ENCODE measurements at regions not wholly inside any gene's neighbourhood (a gene's known extent, or its start where the extent isn't known, plus 50 kb on each side); places are given as distances from the start of the nearest gene placed in this dataset.

DNA sequence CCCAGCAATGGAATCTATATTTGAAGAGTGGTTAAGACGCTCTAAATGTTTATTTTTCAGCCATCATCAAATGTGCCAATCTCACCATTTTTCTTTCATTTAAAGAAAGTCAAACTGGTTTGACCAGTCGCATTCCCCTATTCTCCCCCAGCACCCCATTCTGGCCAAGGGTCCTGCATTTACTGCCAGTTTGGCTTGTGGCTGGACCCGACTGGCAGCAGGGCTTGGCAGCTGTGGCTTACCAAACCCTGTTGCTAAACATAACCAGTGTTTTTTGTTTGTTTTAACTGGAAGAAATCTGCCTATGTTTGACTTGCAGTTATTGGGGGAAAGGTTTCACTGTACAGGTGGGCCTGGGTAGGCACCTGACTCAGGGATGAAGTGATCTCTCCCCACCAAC, 116.3 kb downstream of the CYP26A1 start:
- H3K27me3 Mint-ChIP-seq = peaks cover 20% of the 10 kb centered on the region
- CTCF ChIA-PET = no interaction called here
- ATAC-seq = no peak

DNA sequence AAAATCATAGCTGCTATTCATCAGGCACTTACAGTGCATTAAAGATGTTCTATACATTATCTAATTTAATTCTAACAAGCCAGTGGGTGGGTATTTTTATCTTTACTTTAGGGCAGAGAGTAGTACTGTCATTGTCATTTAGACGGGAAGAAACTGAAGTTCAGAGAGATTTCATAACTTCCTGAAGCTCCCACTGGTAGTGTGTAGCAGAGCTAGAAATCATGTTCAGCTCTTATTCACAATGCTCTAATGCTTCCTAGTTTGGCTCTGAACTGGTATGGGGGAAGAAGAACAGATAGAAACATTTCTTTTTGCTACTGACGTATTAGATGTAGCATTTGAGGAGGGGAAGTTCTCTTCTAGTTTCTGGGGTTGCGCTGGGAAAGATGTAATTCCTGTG, 116.7 kb downstream of the CYP26A1 start:
- H3K27me3 Mint-ChIP-seq = peaks cover 18% of the 10 kb centered on the region
- ATAC-seq = no peak
- no peak for DNase-seq
- no peaks in the 10 kb centered on the region for H3K4me1 Mint-ChIP-seq
- H3K9me3 Mint-ChIP-seq (ENCODE audit: low read depth) = no peaks in the 10 kb centered on the region
- H3K36me3 Mint-ChIP-seq = no peaks in the 10 kb centered on the region
- H3K4me3 Mint-ChIP-seq = no peak overlapping the region
- H3K27ac Mint-ChIP-seq = no peak overlapping the region
- CTCF ChIA-PET = no interaction called here

More for the DNA sequence above, 116.3 kb downstream of the CYP26A1 start:
- Mint-ChIP-seq H3K27ac (no peak overlapping the region), H3K4me3 (no peak overlapping the region), H3K36me3 (no peaks in the 10 kb centered on the region), H3K9me3 (ENCODE audit: low read depth) (no peaks in the 10 kb centered on the region), H3K4me1 (no peaks in the 10 kb centered on the region)
- no peak for DNase-seq

DNA sequence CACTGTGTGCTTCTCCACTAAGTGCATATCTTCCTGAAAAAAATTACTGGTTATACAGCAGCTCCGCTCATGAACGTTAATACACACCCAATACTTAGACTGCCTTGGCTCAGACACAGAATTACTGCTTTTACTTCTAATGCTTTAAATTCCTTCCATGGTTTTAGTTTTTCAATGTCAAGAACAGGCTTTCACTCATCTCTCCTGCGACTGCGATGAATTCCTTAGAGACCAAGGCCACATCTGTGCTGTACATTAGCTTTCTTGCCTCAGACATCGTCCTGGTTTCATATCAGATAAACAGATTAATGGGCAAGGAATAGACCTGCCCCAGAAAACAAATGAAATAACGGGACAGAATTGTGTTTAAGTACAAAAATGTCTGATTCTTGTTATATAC, 120.2 kb downstream of the CYP26A1 start:
- Mint-ChIP-seq H3K9me3 (ENCODE audit: low read depth) (no peaks in the 10 kb centered on the region), H3K36me3 (no peaks in the 10 kb centered on the region), H3K4me1 (peaks cover 2% of the 10 kb centered on the region), H3K4me3 (no peak overlapping the region), H3K27me3 (peaks cover 24% of the 10 kb centered on the region), H3K27ac (no peak overlapping the region)
- DNase-seq (no peak), ATAC-seq (no peak)
- CTCF ChIA-PET = no interaction called here

DNA sequence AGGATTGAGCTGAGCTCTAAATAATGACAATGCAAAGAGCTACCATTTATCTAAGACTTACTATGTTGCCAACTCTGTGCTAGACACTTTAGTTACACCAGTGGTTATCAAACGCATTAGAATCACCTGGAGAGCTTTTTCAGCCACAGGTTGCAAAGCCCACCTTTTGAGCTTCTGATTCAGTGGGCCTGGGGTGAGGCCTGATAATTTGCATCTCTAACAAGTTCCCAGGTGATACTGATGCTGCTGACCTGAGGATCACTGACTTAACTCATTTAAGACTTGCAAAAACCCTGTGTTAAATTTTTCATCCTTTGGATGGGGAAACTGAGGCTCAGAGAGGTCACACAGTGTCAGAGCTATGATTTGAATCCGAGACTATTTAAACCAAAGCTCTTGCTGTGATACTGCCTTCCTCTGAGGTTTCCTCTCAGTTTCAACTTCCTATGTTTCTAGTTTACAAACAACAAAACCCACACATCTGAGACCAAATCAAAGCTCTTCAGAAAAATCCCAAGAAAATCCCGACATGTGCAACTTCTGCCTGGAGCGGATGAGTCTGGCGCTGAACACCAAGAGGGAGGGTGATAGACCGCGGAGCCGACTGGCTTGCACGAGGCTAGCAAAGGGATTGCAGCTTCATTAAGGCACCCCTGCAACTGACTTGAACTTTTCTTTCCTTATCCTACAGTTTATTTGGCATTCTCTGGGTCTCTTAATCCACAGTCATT, 124.9 kb downstream of the CYP26A1 start:
- DNase-seq = no peak
- CTCF ChIA-PET = no interaction called here
- ATAC-seq = no peak
- Mint-ChIP-seq H3K36me3 (no peaks in the 10 kb centered on the region), H3K4me1 (peaks cover 4% of the 10 kb centered on the region), H3K27me3 (peaks cover 31% of the 10 kb centered on the region), H3K27ac (no peak overlapping the region), H3K9me3 (ENCODE audit: low read depth) (no peaks in the 10 kb centered on the region), H3K4me3 (no peak overlapping the region)

DNA sequence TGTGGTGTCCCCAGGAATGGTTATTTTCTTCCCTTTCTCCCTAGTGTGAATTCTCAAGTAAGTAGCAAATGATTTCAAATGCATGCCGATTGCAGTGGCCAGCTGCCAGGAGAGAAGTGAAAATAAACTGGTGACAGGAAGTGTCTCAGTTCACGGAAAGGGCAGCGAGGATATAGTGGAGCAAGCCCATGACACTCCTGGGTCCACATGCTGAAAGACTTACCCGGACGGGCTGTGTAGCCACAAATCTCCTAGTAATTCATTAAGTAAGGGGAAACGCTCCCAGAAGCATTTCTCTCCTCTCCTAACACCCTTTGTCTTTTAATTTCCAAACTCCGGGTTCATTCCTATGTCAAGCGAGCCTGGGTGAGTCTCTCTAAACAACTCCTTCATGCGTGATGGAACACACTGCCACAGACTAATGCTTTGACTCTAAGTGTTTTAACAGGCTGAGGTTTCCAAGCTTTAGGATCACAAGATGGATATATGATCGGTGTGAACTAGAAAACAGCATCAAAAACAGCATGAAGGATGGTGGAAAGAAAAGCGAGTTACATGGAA, 125.6 kb downstream of the CYP26A1 start:
- H3K4me1 Mint-ChIP-seq = peaks cover 4% of the 10 kb centered on the region
- no peaks in the 10 kb centered on the region for H3K9me3 Mint-ChIP-seq (ENCODE audit: low read depth)
- H3K4me3 Mint-ChIP-seq = no peak overlapping the region
- CTCF ChIA-PET = no interaction called here
- no peaks in the 10 kb centered on the region for H3K36me3 Mint-ChIP-seq
- H3K27ac Mint-ChIP-seq = no peak overlapping the region
- DNase-seq (no peak), ATAC-seq (no peak)
- peaks cover 30% of the 10 kb centered on the region for H3K27me3 Mint-ChIP-seq

DNA sequence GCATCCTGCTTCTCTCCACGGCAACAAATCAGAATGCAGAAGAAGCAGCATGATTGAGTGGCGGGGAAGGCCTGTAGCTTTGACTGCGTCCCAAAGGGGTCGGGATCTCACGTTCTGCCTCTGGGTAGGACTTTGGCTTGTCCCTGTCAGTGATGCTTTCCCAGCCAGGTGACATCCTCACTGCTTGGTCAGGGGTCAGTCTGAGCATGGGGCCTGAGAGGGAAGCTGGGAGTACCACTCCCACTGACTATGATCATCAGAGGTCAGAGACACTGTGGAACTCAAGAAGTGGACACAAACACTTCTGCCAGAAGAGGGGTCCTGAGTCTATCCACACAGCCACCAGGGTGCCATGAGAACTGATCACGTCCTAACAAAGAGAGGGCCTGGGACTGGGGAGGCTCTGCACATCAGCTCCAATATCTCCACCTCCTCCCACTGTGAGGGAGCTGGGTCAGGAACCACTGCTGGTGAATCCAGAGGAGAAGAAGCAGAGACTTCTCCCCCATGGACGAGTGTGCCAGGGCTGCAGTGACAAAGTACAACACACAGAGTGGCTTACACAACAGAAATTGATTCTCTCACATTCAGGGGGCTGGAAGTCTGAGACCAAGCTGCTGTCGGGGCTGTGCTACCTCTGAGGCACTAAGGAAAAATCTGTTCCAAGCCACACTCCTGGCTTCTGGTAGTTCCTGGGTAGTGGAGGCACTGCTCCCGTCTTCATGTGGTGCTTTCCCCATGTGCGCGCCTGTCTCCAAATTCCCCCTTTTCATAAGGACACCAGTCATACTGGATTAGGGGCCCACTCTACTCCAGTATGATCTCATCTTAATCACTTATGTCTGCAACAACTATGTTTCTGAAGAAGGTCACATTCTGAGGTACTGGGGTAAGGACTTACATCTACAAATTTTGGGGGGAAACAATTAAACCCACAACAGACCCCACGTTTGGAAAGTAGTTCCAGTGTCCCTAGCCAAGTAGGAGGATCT, 131.1 kb downstream of the CYP26A1 start:
- Mint-ChIP-seq H3K9me3 (ENCODE audit: low read depth) (no peaks in the 10 kb centered on the region), H3K27me3 (peaks cover 14% of the 10 kb centered on the region), H3K4me3 (no peak overlapping the region), H3K27ac (no peak overlapping the region), H3K36me3 (no peaks in the 10 kb centered on the region), H3K4me1 (no peaks in the 10 kb centered on the region)
- CTCF ChIA-PET = no interaction called here
- DNase-seq = no peak
- ATAC-seq = no peak

DNA sequence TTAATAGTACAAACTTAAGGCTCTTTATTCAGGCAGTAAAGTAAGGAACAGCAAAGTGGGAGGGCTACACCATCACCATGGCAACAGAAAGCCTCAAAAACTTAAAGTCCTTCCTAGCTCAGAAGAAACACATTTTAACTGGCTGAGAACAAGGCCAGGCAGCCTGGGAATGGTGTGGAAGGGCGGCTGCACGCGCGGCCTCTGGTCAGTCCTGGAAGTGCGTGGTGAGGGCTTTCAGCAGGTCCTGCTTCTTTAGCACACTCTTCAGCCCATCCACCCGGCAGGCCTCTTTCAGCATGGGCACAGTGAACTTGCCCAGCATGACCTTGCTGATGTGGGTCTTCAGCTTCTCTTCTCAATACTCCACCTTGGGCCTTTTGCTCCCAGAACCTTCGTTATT, 133.0 kb downstream of the CYP26A1 start:
- ATAC-seq (no peak), DNase-seq (no peak)
- CTCF ChIA-PET = no interaction called here
- H3K4me1 Mint-ChIP-seq = no peaks in the 10 kb centered on the region
- no peaks in the 10 kb centered on the region for H3K9me3 Mint-ChIP-seq (ENCODE audit: low read depth)
- no peak overlapping the region for H3K4me3 Mint-ChIP-seq
- H3K36me3 Mint-ChIP-seq = no peaks in the 10 kb centered on the region
- peaks cover 6% of the 10 kb centered on the region for H3K27me3 Mint-ChIP-seq
- no peak overlapping the region for H3K27ac Mint-ChIP-seq

DNA sequence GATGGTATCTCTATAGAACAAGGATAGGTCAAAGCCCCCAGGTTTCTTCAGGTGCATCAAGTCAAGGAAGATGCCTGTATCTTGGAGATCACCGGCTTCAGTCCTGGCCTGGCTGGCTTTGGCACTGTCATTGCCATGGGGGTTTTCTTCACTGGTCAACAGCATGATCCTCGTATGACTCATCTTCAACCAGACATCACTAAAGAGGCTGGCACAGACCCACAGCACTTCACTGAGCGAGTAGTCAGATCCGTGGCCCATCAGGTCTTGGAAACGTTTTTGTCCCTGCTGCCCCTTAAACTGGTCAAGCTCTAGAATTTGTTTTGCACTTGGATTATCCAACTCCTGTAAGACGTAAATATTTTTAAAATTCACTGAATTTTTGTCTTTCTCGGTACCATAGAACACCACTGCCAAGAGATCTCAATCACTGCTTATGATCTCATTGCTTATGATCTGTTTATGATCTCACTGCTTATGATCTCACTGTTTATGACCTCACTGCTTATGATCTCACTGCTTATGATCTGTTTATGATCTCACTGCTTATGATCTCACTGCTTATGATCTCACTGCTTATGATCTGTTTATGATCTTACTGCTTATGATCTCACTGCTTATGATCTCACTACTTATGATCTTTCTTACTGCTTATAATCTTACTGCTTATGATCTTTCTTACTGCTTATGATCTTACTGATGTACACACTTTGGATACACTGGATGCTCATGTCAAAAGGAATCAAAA, 135.2 kb downstream of the CYP26A1 start:
- Mint-ChIP-seq H3K4me3 (no peak overlapping the region), H3K36me3 (no peaks in the 10 kb centered on the region), H3K4me1 (no peaks in the 10 kb centered on the region), H3K27ac (no peak overlapping the region), H3K9me3 (ENCODE audit: low read depth) (no peaks in the 10 kb centered on the region), H3K27me3 (no peaks in the 10 kb centered on the region)
- DNase-seq = no peak
- CTCF ChIA-PET = no interaction called here
- no peak for ATAC-seq

DNA sequence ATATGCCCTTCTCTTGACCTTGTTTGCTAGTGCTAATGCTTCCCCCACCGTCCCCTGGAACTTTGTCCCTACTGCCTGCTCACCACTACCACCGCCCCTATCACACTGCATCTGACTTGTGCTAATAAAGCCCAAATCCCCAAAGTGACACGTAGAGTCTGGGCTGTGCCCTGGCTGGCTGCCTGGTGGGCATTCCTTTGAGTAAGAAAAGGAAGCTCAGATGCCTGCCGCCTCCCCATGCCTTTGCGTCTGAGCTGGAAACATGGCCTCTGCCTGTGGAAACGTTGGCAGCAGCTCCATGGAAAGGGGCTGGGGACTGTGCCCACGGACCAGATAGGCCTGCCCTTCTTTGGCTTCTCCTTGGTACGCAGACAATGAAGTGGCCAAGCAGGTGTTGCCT, 138.3 kb downstream of the CYP26A1 start:
- H3K27me3 Mint-ChIP-seq = peaks cover 6% of the 10 kb centered on the region
- H3K4me3 Mint-ChIP-seq = no peak overlapping the region
- DNase-seq (no peak), ATAC-seq (no peak)
- H3K4me1 Mint-ChIP-seq = no peaks in the 10 kb centered on the region
- H3K36me3 Mint-ChIP-seq = no peaks in the 10 kb centered on the region
- H3K27ac Mint-ChIP-seq = no peak overlapping the region
- H3K9me3 Mint-ChIP-seq (ENCODE audit: low read depth) = no peaks in the 10 kb centered on the region
- CTCF ChIA-PET = no interaction called here

DNA sequence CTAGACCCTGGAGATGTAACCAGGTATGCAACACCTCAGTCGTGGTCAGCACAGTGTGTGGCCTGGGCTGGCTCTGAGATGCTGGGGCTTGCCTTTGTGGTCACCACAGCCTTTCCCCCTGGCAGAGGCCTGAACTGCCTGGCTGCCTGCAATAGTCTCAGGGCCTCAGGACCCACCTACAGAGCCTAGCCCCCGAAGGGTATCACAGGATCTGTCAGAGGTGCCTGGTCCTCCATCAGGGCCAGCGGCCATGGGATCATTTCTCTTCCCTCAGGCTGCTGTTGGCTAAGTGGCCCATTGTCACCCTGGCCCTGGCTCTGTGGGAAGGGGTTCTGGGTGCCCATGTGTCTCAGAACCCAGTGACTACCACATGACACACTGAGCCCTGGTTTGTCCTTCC, 141.6 kb downstream of the CYP26A1 start:
- H3K27me3 Mint-ChIP-seq = peaks cover 19% of the 10 kb centered on the region
- H3K9me3 Mint-ChIP-seq (ENCODE audit: low read depth) = no peaks in the 10 kb centered on the region
- CTCF ChIA-PET = no interaction called here
- H3K27ac Mint-ChIP-seq = no peak overlapping the region
- no peaks in the 10 kb centered on the region for H3K36me3 Mint-ChIP-seq
- H3K4me3 Mint-ChIP-seq = no peak overlapping the region
- no peak for DNase-seq
- no peaks in the 10 kb centered on the region for H3K4me1 Mint-ChIP-seq
- no peak for ATAC-seq

DNA sequence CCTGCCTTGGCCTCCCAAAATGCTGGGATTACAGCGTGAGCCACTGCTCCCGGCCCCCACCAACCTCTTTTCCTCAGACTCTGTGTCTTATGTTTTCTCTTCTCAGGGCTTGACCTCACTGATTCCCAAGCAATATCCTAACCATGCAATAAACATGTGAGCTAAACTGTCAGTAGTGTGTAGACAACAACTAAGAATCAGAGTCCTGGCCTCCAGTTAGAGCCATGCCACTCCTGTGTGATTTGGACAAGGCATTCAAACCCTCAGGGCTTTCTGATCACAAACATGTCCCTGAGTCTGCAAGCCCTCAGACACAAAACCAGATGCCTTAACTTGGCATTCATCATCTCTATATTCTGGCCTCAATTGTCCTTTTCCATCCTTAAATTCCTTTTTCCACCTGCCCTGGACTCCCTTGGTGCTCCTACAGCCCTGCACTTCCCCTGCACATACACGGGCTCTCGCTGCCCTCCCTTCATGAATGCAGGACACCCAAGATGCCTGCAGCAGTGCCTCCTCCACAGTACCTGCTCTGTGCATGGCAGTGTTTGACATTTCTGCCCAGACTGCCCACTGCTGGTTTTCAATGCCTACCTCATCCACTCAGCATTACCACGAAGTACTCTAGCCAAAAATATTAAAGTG, 142.8 kb downstream of the CYP26A1 start:
- Mint-ChIP-seq H3K4me1 (no peaks in the 10 kb centered on the region), H3K36me3 (no peaks in the 10 kb centered on the region)
- CTCF ChIA-PET = no interaction called here

DNA sequence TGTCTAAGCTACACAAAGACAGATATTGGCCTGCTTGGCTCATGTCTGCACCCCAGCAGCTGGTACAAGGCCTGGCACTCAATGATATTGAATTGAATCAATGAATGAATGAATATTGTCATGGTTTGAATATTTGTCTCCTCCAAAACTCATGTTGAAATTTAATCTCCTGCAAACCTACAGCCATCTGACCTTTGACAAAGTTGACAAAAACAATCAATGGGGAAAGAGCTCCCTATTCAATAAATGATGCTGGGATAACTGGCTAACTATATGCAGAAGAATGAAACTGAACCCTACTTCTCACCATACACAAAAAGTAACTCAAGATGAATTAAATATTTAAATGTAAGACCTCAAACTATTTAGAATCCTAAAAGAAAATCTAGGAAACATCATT, 144.7 kb downstream of the CYP26A1 start:
- Mint-ChIP-seq H3K4me1 (no peaks in the 10 kb centered on the region), H3K36me3 (no peaks in the 10 kb centered on the region)

More for the DNA sequence above, 142.8 kb downstream of the CYP26A1 start:
- no peak for ATAC-seq
- no peak overlapping the region for H3K27ac Mint-ChIP-seq
- H3K27me3 Mint-ChIP-seq = peaks cover 19% of the 10 kb centered on the region
- no peak for DNase-seq
- no peaks in the 10 kb centered on the region for H3K9me3 Mint-ChIP-seq (ENCODE audit: low read depth)
- no peak overlapping the region for H3K4me3 Mint-ChIP-seq

DNA sequence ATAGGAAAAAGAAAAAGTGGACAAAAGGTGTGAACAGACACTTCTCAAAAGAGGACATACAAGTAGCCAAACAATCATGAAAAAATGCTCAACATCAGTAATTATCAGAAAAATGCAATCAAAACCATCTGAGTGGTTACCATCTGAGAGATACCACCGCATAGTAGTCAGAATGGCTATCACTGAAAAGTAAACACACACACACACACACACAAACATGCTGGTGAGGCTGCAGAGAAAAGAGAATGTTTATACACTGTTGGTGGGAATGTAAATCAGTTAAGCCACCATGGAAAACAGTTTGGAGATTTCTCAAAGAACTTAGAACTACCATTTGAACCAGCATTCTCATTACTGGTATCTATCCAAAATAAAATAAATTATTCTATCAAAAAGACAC, 145.7 kb downstream of the CYP26A1 start:
- CTCF ChIA-PET = no interaction called here
- ATAC-seq (no peak), DNase-seq (no peak)
- H3K27ac Mint-ChIP-seq = no peak overlapping the region
- peaks cover 19% of the 10 kb centered on the region for H3K27me3 Mint-ChIP-seq
- no peaks in the 10 kb centered on the region for H3K9me3 Mint-ChIP-seq (ENCODE audit: low read depth)
- no peaks in the 10 kb centered on the region for H3K36me3 Mint-ChIP-seq
- no peaks in the 10 kb centered on the region for H3K4me1 Mint-ChIP-seq
- no peak overlapping the region for H3K4me3 Mint-ChIP-seq

More for the DNA sequence above, 144.7 kb downstream of the CYP26A1 start:
- Mint-ChIP-seq H3K4me3 (no peak overlapping the region), H3K9me3 (ENCODE audit: low read depth) (no peaks in the 10 kb centered on the region), H3K27ac (no peak overlapping the region), H3K27me3 (peaks cover 19% of the 10 kb centered on the region)
- ATAC-seq = no peak
- CTCF ChIA-PET = no interaction called here
- DNase-seq = no peak

All from activated CD8-positive, alpha-beta memory T cell treated with anti-CD3 and anti-CD28 coated beads, Interleukin-2, amount 10 ng/mL, durations not matched to agents 7 days and 5 days (primary cell).